ENCODE measurements at regions not wholly inside any gene's neighbourhood (a gene's known extent, or its start where the extent isn't known, plus 50 kb on each side); places are given as distances from the start of the nearest gene placed in this dataset.

DNA sequence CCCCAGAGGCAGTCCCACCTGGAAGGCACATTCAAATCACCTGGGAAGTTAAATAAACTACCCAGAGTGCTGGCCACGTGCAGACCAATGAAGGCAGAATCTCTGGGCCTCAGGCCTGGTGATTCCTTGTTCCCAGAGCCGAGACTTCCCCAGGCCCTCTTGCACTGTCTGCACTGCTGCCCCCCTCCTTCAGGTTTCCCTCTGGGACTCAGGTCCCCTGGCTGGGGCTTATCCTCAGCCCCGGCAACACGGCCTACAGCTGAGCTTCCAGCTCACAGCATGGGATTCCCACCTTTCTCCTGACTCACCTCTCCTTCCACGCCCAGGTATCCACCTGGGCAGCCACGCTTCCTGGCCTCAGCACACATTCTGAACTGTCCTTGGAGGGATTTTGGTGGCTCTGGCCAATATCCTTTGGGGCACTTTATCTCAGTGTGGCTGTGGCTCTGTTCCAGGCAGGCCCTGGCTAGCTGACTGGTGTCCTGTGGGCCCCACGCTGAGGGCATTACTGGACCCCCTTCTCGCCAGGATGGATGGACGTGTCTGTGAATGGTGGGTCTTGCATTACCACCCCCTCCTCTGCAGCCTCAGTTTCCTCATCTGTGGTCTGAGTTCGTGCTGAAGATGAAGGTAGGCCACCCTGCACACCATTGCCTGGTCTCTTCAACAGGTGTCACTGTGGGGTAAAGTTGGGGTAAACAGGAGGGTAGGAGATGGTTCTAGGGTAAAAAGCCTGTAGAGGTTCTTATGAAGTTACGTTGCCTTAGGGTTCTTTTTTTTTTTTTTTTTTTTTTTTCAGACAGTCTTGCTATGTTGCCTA, 165.7 kb downstream of the IRF8 start:
- DNase-seq = no peak
- intact Hi-C loops (cut with DNase I) = no loop called here

DNA sequence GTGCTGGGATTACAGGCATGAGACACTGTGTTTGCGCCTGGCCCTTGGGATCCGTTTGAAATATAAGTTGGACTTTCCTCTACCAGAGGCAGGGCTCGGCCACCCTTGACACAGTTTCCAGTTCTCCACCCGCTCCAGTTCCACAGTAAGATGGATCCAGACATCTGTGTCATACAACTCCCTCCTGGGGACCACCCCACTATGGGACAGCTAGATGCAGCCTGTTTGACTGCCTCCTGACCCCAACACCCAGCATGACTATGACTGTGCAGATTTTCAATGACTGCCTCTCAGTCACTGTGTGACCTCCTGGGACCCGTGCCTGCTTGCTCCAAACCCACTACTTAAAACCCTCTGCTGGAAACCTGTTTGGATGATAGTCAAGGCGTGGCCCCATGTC, 166.7 kb downstream of the IRF8 start:
- no peak for DNase-seq
- intact Hi-C loops (cut with DNase I) = no loop called here

DNA sequence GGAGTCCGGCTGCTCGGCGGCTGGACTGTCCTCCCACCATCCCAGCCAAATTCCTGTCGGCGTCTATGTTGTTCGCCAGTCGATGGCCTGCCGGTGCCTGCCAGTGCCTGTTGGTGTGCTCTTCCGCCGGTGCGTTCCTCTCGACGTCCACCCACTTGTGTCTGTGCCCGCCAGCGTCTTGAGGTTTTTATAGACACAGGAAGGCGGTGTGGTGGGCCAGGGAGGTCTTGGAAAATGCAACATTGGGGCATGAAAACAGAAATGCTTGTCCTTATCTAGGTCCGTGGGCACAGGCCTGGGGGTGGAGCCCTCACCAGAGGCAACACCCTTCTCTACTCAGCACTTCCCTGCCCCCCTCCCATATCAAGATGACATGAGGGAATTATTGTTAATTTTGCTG, 167.8 kb downstream of the IRF8 start:
- intact Hi-C loops (cut with DNase I) = no loop called here
- no peak for DNase-seq

DNA sequence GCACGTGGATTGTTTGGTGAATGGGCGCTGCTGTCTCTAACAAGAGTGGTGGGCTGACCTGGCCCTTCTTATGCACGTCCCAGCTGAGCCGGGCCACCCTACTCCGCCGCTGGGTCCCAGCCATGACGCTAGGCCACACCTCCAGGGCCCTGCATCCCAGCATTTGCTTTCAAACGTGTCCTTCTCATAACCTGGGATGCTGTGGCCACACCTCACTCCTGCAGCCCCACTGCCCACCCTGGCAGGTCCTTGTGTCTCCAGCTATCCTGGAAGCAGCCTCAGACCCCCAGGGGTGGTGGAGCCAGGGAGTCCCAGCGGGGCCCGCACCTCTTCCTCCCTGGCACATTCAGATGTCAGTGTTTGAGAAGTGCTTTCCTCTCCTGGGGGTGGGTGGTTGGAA, 168.6 kb downstream of the IRF8 start:
- intact Hi-C loops (cut with DNase I) = no loop called here
- DNase-seq = no peak

DNA sequence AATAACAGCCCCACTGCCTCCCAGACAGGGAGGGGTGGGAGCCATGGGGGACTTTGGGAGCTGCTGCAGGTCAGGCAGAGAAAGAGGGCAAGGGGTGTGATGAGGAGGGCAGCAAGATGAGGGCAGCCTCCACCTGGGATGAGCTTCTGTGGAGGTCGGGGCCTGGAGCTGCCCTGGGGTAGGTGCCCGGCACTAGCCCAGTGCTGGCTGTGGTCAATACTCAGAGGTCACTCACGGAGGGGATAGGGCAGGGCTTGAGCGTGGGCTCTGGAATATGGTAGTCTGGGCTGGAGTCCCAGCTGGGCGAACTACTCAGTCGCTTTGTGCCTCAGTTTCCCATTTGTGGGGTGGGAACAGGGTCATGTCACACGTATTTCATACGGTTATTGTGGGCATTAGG, 169.0 kb downstream of the IRF8 start:
- DNase-seq = no peak
- intact Hi-C loops (cut with DNase I) = no loop called here

DNA sequence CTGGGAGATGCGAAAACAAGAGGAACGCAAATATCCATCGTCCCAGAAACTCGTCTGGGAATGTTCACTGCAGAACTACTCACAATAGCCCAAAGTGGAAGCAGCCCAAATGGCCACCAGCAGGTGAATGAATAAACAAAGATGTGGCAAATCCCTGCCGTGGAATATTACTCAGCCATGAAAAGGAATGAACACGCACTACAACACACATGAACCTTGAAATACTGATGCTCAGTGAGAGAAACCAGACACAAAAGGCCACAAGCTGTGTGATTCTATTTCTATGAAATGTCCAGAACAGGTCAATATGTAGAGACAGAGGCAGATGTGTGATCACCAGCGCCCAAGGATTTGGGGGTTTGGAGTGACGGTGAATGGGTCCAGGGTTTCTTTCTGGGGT, 169.8 kb downstream of the IRF8 start:
- intact Hi-C loops (cut with DNase I) = no loop called here
- no peak for DNase-seq

DNA sequence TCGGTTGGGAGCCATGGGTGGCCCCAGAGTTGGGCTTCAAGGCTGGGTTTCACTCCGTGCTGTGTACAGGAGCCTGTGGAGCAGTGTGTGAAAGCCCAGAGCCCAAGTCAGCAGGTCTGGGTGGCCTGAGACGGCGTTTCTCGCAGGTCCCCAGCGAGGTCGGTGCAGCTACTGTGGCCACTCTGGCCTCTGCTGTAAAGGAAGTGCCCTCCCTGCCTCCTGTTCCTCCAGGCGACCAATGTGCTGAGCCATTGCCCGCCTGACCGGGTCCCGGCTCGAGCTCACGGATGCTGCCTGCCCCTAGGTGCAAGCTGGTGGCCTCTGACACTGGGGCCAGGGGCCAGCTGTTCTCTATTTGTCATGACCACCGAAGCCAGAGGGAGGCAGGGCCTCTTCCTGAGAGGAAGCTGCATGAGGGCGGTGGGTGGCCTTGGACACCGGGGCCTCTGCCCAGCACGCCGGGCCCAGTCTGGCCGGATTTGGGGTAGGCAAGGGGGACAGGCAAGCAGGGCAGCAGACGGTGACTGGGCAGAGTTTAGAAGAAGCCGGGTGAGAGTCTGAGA, 170.9 kb downstream of the IRF8 start:
- DNase-seq = no peak
- intact Hi-C loops (cut with DNase I) = loop anchor here (5.0 kb wide), 1 partner anchor 447 kb away; no protein-coding TSS in a partner anchor

DNA sequence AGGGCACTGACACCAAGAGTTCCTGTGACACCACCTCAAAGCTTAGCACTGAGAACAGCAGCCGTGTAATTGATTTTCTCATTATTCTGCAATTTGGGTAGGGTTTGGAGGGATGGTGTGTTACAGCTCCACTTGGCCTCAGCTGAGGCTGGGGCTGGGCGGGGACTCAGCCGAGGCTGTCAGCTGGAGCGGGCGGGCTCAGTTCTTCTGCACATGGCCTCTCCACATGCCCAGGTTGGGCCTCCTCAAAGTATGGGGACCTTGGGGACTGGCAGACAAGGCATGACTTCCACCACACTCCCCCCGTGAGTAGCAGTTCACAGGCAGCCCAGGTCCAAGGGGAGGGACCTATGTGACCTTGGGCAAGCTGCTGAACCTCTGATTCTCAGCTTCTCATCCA, 171.5 kb downstream of the IRF8 start:
- intact Hi-C loops (cut with DNase I) = loop anchor here (5.0 kb wide), 1 partner anchor 447 kb away; no protein-coding TSS in a partner anchor
- no peak for DNase-seq

DNA sequence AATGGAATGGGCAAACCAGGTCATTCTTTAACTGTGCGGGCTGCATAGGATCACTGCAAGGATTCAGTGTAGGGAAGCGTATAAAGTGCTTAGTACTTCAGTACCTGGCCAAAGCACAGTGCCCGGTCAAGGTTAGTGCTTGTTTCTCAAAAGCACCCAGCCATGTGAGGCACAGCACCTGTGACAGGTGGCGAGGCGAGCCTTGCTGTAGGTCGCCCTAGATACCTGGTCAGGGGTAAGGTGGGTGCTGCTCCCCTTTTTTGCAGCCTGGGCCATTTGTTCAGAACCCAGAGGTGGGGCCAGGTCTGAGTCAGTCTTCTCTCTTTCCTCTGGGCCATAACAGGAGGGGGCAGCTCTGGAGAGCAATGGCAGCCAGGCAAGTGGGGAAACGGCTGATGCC, 172.0 kb downstream of the IRF8 start:
- intact Hi-C loops (cut with DNase I) = loop anchor here (5.0 kb wide), 1 partner anchor 446 kb away; no protein-coding TSS in a partner anchor
- DNase-seq = no peak

DNA sequence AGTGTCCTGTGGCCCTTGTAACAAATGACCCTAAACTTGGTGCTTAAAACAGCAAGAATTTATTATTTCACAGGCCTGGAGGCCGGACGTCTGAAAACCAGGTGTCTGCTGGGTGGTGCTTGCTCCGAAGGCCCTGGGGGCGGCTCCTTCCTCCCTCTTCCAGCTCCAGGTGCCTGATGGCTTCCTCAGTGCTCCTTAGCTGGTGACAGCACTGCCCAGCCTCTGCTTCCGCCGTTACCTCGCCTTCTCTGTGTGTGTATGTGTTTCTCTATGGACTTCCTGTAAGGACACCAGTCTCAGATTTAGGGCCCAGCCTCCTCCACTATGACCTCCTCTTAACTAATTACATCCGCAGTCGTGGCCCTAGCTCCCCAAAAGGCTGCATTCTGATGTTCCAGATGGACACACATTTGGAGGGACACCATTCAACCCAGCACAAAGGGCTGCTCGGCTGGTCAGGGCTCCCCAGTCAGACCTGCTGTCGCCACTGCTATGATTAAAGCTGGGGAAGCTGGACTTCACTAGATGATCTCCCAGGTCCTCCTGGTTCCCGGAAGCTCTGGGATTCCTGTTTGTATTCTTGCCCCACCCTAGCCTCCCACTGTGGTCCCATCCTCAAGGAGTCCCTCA, 172.8 kb downstream of the IRF8 start:
- intact Hi-C loops (cut with DNase I) = loop anchor here (5.0 kb wide), 1 partner anchor 446 kb away; no protein-coding TSS in a partner anchor
- DNase-seq = no peak

DNA sequence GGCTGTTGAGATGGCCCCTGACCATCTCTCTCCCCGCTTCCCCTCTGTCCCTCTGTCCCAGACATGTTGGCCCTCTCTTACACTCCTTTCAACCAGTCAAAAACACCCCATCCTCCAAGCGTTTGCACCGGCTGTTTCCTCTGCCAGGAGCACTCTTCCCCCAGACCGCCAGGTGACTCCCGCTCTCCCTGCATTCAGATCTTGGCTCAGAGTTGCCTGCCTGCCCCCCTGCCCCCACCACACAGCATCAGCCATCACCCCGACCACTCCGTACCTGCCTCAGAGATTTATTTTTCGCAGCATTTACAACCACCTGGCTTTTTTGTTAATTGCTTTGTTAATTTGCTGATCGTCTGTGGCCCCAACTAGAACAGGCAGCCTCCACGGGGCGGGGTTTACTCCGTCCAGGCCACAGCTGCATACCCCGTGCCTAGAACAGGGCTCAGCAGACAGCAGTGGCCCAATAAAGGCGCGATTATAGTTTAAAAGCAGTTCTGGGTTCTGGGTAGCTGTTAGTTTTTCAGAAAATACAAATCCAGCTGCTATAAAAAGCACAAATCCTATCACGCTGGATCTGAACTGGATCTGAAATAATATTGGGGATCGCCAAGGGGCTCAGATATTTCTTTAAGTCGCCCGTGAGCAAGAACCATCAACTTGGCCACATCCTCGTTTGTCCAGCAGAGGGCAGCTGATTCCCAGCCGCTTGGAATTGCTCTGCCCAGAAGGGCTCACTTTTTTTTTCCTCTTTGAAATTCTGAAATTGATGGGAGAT, 173.6 kb downstream of the IRF8 start:
- DNase-seq = peak; percentile 38 to 89 (median 72)
- intact Hi-C loops (cut with DNase I) = loop anchor here (5.0 kb wide), 1 partner anchor 445 kb away; no protein-coding TSS in a partner anchor

DNA sequence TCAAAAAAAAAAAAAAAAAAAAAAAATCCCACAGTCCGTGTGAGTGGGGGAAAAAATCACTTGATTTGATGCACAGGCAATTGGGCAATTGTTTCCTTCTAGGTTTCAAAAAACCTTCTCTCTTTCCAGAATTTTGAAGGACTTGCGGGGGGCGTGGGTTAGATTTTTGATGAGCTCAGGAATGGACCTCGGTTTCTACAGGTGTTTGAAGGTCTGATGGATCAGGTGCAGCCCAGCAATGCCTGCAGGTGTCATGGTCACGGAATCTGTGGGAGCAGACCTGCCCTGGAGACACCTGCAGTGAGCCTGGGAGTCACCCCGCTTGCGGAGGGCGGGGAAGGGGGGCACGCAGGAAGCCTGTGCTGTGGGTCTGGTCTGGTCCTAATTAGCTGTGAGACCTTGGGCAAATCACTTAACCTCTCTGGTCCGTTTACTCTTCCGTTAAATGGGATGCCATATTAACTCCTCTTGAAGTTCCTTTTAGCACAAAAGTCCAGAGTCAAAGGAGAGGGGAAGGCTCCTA, 174.2 kb downstream of the IRF8 start:
- intact Hi-C loops (cut with DNase I) = loop anchor here (5.0 kb wide), 1 partner anchor 444 kb away; no protein-coding TSS in a partner anchor
- no peak for DNase-seq

DNA sequence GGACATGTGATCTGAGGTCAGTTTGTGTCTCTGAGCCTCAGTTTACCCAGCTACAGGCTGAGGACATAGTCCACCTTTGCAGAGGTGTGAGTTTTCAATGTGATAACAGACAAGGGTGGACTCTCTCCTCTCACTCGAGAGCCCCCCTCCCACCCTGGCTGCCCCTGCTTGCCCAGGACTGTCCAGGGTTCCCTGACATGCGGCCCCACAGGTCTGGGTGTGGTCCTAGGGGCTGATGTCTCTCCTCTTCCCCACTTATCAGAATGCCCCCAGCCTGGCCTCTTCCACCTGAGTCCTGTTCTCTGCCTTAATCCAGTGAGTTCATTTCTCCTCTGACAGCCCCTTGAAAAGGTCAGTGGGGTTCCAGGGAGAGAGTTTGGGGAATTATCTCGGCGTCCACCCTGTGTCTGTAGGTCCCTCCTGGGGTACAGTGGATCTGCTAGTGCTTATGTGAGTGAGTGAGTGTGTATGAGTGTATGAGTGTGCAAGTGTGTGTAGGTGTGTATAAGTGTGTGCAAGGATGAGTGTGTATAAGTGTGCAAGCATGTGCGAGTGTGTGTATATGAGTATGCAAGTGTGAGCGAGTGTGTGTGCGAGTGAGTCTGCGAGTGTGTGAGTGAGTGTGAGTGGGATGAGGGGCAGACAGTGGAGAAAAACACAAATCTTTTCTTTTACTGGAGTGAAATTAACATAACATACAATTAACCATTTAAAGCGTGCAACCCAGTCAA, 175.0 kb downstream of the IRF8 start:
- intact Hi-C loops (cut with DNase I) = loop anchor here (5.0 kb wide), 1 partner anchor 443 kb away; no protein-coding TSS in a partner anchor
- DNase-seq = no peak

DNA sequence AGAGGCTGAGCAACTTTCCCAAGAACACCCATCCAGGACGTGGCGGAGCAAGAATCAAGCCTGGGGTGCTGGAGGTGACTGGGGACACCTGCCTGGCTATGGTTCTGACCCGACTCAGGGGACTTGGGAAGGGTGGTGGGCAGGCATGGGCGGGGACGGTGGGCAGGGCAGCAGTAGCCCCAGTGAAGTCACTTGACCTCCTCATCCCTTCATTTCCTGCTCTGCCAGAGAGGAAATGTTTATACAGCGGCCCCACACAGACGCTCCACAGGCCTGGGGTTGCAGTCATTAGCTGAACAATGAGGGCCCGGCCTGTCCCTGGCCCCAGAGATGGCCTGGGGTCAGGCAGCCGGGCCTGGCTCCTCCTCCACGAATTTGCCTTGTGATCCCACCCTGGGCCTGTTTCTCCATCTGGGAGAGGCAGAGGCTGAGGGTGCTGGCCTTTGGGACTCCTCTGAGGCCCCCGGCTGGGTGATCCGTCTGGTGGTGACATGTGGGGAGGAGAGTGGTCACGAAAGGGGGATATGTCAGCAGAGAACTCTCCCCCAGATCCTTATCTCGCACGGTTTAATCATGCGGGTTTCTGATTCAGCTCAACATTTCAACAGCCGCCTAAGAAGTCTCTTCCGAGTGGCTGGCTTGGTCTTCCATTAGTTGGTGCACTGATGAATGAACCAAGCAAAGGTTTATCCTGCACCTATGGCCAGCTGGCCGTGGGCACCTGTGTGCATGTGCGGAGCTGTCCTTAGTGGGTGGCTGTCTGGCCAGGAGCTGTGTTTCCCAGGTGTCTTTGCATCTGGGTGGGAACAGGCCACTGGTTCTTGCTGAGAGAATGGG, 175.9 kb downstream of the IRF8 start:
- intact Hi-C loops (cut with DNase I) = loop anchor here (5.0 kb wide), 1 partner anchor 442 kb away; no protein-coding TSS in a partner anchor

DNA sequence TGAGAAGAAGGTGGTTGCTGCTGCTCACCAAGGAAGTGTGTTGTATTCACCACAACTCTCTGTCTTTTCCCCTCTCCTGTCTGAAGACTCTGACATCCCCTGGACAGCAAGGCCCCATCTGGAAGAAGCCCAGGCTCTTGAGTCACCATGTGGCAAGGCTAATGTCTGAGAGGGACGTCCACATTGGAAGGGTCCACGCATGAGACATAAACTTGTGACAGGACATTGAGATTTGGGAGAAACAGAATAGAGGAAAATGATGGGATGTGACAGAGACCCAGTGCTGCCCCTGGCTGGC, 176.5 kb downstream of the IRF8 start:
- DNase-seq = no peak

More for the DNA sequence above, 175.9 kb downstream of the IRF8 start:
- no peak for DNase-seq

DNA sequence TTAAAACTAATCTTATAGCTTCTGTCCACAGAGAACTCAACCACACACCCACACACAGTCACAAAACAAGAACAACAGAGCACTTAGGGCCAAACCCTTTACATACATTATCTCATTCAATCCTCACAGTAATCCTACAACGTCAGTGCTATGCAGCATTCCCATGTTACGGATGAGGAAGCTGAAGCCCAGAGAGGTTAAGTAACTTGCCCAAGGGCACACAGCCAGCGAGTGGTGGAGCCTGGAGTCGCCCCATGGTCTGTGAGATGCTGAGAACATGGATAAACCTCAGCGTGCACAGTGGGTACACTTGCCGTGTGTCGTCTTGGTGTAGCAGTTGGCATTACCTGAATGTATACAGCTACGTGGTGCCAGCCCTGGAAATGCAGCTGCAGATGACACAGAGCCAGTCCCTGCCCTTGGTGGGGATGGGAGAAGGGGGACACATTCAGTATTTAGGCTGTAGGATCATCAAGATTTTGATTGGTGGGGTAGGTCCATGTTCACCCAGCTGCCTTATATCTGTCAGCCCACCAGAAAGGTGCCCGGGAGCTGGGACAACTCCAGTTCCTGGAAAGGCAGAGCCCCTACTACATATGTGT, 177.0 kb downstream of the IRF8 start:
- DNase-seq = no peak
- intact Hi-C loops (cut with DNase I) = no loop called here

More for the DNA sequence above, 176.5 kb downstream of the IRF8 start:
- intact Hi-C loops (cut with DNase I) = no loop called here

DNA sequence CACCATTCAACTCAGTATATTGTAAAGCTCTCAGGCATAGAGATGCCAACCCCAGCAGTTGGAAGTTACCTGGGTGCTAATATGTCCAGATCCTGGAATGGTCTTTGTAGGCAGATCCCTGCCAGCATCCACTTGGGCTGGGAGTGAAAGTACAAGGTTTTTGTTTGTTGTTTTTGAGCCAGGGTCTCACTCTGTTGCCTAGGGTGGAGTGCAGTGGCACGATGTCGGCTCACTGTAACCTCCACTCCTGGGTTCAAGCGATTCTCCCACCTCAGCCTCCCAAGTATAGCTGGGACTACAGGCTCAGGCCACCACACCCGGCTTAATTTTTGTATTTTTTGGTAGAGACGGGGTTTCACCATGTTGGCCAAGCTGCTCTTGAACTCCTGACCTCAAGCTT, 177.6 kb downstream of the IRF8 start:
- DNase-seq = no peak
- intact Hi-C loops (cut with DNase I) = no loop called here

Measured in head of caudate nucleus (tissue), 42 donors.